ENCODE measurements at regions not wholly inside any gene's neighbourhood (a gene's known extent, or its start where the extent isn't known, plus 50 kb on each side); places are given as distances from the start of the nearest gene placed in this dataset.

DNA sequence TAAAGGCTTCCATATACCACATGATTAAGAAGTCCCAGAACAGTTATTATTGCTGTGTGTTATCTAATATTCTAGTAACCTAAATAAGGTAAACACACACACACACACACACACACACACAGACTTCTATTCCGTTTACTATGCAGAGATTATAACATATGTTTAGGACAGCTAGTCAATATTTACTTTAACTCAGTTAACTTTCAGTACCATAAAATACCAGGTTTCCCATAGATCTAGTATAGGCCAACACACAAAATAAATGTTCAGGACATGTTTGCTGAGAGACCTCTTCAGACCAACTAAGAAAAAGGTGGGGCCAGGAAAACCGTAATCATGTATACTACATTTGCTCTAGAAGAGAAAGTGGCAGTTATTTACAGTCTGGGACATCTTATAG lies 365.5 kb downstream of the KLHL13 start:
- ATAC-seq (ENCODE audit: low read depth in 2 of 2) (no peak), DNase-seq (no peak)
- H3K4me1 Mint-ChIP-seq: no peaks in the 10 kb centered on the region
- peaks cover 2 to 15% (median 5%) of the 10 kb centered on the region in 7 donors for H3K9me3 Mint-ChIP-seq
- no peaks in the 10 kb centered on the region for H3K27me3 Mint-ChIP-seq
- H3K36me3 Mint-ChIP-seq: no peaks in the 10 kb centered on the region
- no peak overlapping the region for H3K4me3 Mint-ChIP-seq
- H3K27ac Mint-ChIP-seq: no peak overlapping the region

DNA sequence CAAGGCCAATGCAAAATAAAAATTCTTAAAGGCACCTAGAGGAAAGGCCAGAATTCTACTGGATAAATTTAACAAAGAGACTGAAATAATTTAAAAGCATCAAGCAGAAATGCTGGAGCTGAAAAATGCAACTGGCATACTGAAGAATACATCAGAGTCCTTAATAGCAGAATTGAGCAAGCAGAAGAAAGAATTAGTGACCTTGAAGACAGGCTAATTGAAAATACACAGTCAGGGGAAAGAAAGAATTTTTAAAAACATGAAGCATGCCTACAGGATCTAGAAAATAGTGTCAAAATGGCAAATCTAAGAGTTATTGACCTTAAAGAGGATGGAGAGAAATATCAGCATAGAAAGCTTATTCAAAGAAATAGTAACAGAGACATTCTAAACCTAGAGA lies 371.7 kb downstream of the KLHL13 start:
- Mint-ChIP-seq H3K4me1 (no peaks in the 10 kb centered on the region), H3K36me3 (no peaks in the 10 kb centered on the region), H3K4me3 (no peak overlapping the region), H3K27ac (no peak overlapping the region), H3K9me3 (peaks cover 0 to 29% (median 10%) of the 10 kb centered on the region in 7 donors), H3K27me3 (no peaks in the 10 kb centered on the region)
- DNase-seq: no peak
- ATAC-seq (ENCODE audit: low read depth in 2 of 2): no peak

DNA sequence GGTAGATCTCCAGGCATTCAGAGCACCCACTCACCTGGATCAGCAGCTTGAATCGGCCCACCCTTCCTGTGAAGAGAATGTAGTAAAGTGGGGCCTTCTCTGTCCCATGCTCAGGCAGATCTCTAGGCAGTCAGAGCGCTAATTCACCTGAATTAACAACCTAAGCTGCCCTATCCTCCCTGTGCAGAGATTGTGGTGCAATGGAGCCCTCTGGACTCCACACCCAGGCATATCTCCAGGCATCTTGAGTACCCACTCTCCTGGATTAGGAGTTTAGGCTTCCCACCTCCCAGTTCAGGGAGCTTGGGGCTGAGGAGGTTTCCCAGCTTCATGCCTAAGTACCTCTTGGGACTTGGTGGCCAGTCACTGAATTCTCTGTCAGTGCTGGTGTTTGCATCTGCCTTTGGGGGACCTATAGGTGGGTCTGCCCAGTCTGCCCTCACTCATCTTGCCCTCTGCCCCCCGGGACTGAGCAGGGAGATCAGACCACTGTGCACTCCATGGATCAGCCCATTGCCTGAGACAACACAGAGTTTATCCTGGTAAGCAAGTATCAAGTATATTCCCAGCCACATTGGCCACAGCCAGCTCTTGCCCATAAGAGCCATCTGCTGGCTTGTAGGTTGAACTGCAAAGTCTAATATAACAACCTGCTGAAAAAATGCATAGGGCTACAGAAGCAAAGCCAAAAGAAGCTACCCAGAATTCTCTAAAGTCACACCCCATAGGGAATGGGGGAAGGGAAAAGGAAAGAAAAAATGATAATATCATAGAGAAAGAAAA lies 372.9 kb downstream of the KLHL13 start:
- no peak overlapping the region for H3K27ac Mint-ChIP-seq
- no peaks in the 10 kb centered on the region for H3K4me1 Mint-ChIP-seq
- ATAC-seq (ENCODE audit: low read depth in 2 of 2) (no peak), DNase-seq (no peak)
- peaks cover 0 to 29% (median 9%) of the 10 kb centered on the region in 7 donors for H3K9me3 Mint-ChIP-seq
- H3K27me3 Mint-ChIP-seq: no peaks in the 10 kb centered on the region
- H3K4me3 Mint-ChIP-seq: no peak overlapping the region
- H3K36me3 Mint-ChIP-seq: no peaks in the 10 kb centered on the region

DNA sequence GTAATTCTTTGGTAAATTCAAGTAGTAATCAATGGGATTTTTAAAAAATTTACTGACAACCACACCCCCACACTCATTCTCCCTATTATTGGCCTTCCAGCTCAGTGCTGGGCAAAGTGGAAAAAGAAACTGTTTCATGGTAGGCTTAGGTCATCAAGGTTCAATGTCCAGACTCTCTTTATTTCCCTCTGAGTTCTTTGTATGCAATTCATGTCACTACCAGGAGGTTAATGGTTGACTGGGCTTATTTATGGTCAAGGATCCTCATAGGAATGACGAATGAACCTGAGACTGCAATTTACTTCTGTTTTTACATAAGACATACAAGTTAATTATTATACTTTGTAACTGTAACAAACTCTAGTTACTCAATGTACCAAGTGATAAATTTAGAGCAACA lies 403.2 kb downstream of the KLHL13 start:
- H3K27ac Mint-ChIP-seq: no peak overlapping the region

DNA sequence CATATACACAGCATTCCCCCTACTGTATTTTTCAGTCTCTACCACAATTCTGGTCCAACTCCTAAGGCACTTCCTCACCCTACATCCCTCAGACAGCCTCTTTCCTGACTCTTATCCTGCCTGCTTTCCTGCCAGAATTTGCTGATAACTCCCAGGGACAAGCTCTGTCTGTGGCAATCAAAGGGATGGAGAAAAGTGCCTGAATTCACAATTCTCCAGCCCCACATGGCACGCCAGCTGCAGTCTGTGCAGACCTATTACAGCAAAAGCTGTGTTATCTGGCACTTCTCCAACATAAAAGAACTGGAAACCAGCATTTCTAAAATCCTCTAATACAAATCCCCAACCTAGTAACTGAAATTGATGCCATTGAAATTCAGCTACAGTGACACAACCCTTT lies 404.8 kb downstream of the KLHL13 start:
- Mint-ChIP-seq H3K4me3 (no peak overlapping the region), H3K4me1 (no peaks in the 10 kb centered on the region), H3K9me3 (peaks cover 0 to 5% (median 0%) of the 10 kb centered on the region in 7 donors), H3K27ac (no peak overlapping the region), H3K36me3 (no peaks in the 10 kb centered on the region), H3K27me3 (no peaks in the 10 kb centered on the region)
- DNase-seq: no peak
- ATAC-seq (ENCODE audit: low read depth in 2 of 2): no peak

More for the DNA sequence above, 403.2 kb downstream of the KLHL13 start:
- no peaks in the 10 kb centered on the region for H3K27me3 Mint-ChIP-seq
- no peak overlapping the region for H3K4me3 Mint-ChIP-seq
- no peaks in the 10 kb centered on the region for H3K4me1 Mint-ChIP-seq
- no peaks in the 10 kb centered on the region for H3K36me3 Mint-ChIP-seq
- ATAC-seq (ENCODE audit: low read depth in 2 of 2) (no peak), DNase-seq (no peak)
- H3K9me3 Mint-ChIP-seq: peaks cover 0 to 5% (median 2%) of the 10 kb centered on the region in 7 donors

DNA sequence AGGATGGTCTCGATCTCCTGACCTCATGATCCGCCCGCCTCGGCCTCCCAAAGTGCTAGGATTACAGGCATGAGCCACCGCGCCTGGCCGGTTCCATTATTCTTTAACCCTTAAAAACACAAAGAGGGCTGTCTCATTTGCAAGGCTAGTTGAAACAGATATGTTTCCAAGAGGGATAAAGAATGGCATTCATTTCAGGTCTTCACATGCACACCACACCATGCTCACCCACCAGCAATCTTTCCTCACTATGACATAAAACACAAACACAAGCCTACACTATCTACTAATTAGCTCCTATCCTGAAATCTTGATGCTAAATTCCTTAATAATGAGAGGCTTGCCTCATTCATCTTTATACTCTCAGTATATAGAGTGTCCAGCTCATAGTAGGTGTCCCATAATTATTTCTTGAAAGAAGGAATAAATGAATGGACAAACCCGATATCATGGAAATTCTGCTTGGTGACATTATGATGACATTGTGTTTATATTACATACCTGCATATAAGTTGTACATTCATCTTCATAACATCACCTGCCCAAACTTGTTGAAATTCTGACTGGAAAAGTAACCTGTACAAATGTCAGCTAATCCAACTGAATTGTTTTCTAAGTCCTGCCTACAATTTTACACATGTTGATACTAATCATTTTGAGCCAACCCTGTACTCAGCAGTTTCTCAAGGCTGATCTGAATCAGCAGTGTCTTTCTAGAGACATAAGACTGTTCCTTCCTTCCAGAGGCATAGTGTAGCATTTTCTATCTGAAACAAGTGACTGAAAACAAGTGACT lies 408.5 kb downstream of the KLHL13 start:
- no peak for DNase-seq
- peaks cover 0 to 4% (median 0%) of the 10 kb centered on the region in 7 donors for H3K9me3 Mint-ChIP-seq
- no peak for ATAC-seq (ENCODE audit: low read depth in 2 of 2)
- no peaks in the 10 kb centered on the region for H3K27me3 Mint-ChIP-seq
- no peaks in the 10 kb centered on the region for H3K4me1 Mint-ChIP-seq
- no peaks in the 10 kb centered on the region for H3K36me3 Mint-ChIP-seq
- H3K27ac Mint-ChIP-seq: no peak overlapping the region
- no peak overlapping the region for H3K4me3 Mint-ChIP-seq

DNA sequence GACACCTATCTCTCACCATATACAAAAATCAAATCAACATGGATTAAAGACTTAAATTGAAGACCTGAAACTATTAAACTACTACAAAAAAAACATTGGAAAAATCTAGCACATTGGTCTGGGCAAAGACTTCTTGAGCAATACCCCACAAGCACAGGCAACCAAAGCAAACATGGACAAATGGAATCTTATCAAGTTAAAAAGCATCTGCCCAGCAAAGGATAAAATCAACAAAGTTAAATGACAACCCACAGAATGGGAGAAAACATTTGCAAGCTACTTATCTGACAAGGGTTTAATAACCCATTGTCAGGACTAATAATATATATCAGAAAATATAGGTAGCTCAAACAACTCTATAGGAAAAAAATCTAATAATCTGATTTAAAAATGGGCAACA lies 415.6 kb downstream of the KLHL13 start:
- Mint-ChIP-seq H3K9me3 (peaks cover 0 to 43% (median 14%) of the 10 kb centered on the region in 7 donors), H3K27ac (no peak overlapping the region), H3K27me3 (no peaks in the 10 kb centered on the region), H3K4me3 (no peak overlapping the region), H3K36me3 (no peaks in the 10 kb centered on the region), H3K4me1 (no peaks in the 10 kb centered on the region)
- ATAC-seq (ENCODE audit: low read depth in 2 of 2) (no peak), DNase-seq (no peak)

DNA sequence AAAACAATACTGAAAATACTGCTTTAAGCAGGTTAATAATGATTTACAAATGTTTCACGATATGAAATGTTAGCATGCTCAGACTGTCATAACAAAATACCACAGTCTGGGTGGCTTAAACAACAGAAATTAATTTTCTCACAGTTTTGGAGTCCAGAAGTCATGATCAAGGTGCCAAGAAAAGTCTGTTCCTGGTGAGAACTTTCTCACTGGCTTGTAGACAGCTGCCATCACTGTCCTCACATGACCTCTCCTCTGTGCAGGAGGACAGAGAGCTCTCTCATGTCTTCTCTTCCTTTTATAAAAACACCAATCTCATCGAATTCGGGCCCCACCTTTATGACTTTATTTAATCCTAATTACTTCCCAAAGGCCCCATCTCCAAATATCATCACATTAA lies 426.7 kb downstream of the KLHL13 start:
- Mint-ChIP-seq H3K36me3 (no peaks in the 10 kb centered on the region), H3K27me3 (no peaks in the 10 kb centered on the region), H3K27ac (no peak overlapping the region), H3K4me3 (no peak overlapping the region), H3K4me1 (no peaks in the 10 kb centered on the region), H3K9me3 (peaks cover 0 to 8% (median 5%) of the 10 kb centered on the region in 7 donors)
- DNase-seq (no peak), ATAC-seq (ENCODE audit: low read depth in 2 of 2) (no peak)

DNA sequence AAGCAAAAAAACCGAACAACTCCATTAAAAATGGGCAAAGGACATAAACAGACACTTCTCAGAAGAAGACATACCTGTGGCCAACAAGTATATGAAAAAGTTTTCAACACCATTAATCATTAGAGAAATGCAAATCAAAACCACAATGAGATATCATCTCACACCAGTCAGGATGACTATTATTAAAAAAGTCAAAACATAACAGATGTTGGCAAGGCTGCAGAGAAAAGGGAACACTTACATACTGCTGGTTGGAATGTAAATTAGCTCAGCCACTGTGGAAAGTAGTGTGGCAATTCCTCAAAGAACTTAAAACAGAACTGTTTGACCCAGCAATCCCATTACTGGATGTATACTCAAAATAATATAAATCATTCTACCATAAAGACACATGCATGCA lies 436.3 kb downstream of the KLHL13 start:
- no peak for DNase-seq
- H3K27me3 Mint-ChIP-seq: no peaks in the 10 kb centered on the region
- H3K27ac Mint-ChIP-seq: no peak overlapping the region
- H3K4me1 Mint-ChIP-seq: no peaks in the 10 kb centered on the region
- peaks cover 0 to 12% (median 2%) of the 10 kb centered on the region in 7 donors for H3K9me3 Mint-ChIP-seq
- no peak for ATAC-seq (ENCODE audit: low read depth in 2 of 2)
- H3K36me3 Mint-ChIP-seq: no peaks in the 10 kb centered on the region
- H3K4me3 Mint-ChIP-seq: no peak overlapping the region

DNA sequence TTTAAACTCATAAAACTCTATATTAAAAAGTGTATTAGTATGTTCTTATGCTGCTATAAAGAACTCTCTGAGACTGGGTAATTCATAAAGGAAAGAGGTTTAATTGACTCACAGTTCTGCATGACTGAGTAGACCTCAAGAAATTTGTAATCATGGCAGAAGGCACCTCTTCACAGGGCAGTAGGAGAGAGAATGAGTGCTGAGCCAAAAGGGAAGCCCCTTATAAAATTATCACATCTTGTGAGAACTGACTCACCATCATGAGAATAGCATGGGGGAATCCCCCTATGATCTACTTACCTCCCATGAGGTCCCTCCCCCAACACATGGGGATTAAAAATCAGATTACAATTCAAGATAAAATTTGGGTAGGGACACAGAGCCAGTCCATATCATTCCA lies 463.2 kb downstream of the KLHL13 start:
- DNase-seq (no peak), ATAC-seq (ENCODE audit: low read depth in 2 of 2) (no peak)
- Mint-ChIP-seq H3K27me3 (no peaks in the 10 kb centered on the region), H3K27ac (no peak overlapping the region), H3K4me3 (no peak overlapping the region), H3K4me1 (no peaks in the 10 kb centered on the region), H3K36me3 (no peaks in the 10 kb centered on the region), H3K9me3 (peaks cover 0 to 12% (median 7%) of the 10 kb centered on the region in 7 donors)

DNA sequence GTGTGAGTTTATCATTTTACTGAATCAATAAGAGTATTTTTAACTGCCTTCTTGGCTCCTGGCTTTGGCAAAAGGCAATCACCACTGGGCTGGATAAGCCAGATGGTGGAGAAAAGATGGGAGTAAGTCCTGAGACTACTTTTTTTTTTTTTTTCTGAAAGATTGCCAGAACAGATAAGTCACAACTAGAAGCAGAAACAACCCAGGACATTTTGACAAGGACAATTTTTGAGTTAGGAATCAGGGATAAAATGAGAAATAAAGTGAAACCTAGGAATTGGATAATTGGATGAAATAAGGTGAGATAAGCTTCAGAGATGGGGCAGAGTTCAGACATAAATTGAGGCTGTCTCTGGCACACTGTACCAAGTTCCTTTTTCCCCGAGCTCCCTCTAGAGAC lies 471.0 kb downstream of the KLHL13 start:
- peaks cover 0 to 4% (median 0%) of the 10 kb centered on the region in 7 donors for H3K9me3 Mint-ChIP-seq
- ATAC-seq (ENCODE audit: low read depth in 2 of 2): no peak
- no peaks in the 10 kb centered on the region for H3K36me3 Mint-ChIP-seq
- H3K4me3 Mint-ChIP-seq: no peak overlapping the region
- no peak for DNase-seq
- no peaks in the 10 kb centered on the region for H3K4me1 Mint-ChIP-seq
- no peak overlapping the region for H3K27ac Mint-ChIP-seq
- H3K27me3 Mint-ChIP-seq: no peaks in the 10 kb centered on the region

DNA sequence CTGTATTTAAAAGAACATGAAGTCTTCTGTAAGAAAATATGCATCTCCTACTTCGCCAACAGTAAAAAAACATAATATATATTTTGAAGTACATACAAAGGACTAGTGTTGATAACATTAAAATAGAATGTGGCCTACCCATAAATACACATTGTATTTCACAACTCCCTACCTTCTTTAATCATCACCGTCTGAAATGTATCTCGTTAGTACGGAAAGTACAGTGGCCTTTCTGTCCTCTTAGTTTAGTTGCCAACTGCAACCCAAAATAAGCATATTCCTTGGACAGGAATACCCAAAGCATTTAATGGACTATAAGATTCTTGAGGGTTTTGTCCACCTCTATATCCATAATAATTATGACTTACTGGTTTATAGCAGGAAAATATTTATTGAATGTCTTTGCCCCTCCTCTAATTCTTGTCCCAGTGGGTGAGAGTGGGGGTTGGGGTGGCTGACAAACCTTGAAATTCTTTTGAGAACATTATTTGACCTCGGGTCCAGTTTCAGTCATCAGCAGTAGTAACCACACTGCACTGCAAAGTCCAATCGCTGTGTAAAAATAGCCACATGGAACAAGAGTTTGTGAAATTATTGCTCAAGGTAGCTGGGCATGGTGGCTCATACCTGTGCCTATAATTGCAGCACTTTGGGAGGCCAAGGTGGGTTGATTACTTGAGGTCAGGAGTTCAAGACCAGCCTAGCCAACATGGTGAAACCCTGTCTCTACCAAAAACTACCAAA lies 474.5 kb downstream of the KLHL13 start:
- Mint-ChIP-seq H3K36me3 (no peaks in the 10 kb centered on the region), H3K4me3 (no peak overlapping the region), H3K27me3 (no peaks in the 10 kb centered on the region), H3K9me3 (peaks cover 0 to 4% (median 0%) of the 10 kb centered on the region in 7 donors), H3K4me1 (no peaks in the 10 kb centered on the region), H3K27ac (no peak overlapping the region)
- ATAC-seq (ENCODE audit: low read depth in 2 of 2): no peak
- DNase-seq: no peak

DNA sequence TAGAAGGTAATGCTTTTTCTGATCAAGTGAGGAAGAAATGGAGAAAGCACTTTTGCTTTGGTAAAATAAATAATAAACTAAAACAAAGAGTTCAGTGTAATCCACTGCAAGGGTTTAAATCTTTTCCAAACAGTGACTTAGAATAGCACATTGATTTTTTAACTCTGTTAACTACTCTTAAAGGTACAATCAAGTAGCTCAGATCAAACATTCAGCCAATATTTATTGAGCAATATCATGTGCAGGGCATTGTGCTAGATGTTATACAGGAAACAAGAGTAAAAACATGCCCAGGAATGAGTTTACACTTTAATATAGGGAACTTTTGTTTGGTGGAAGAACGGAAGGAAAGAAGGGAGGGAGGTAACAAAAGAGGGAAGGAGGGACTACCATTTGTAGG lies 479.8 kb downstream of the KLHL13 start:
- no peaks in the 10 kb centered on the region for H3K4me1 Mint-ChIP-seq

More for the DNA sequence above, 479.8 kb downstream of the KLHL13 start:
- no peak overlapping the region for H3K4me3 Mint-ChIP-seq
- DNase-seq (no peak), ATAC-seq (ENCODE audit: low read depth in 2 of 2) (no peak)
- H3K9me3 Mint-ChIP-seq: peaks cover 0 to 4% (median 0%) of the 10 kb centered on the region in 7 donors
- no peak overlapping the region for H3K27ac Mint-ChIP-seq
- no peaks in the 10 kb centered on the region for H3K27me3 Mint-ChIP-seq
- no peaks in the 10 kb centered on the region for H3K36me3 Mint-ChIP-seq

Measured in naive B cell (primary cell).